GM13977 (cell line): ENCODE measurements at regions not wholly inside any gene's neighbourhood (a gene's known extent, or its start where the extent isn't known, plus 50 kb on each side); places are given as distances from the start of the nearest gene placed in this dataset.
A peak's percentile ranks its signal among the peaks of the same experiment; 100 is the strongest.
"Not testable (repeated sequence)": the region's sequence is repeated elsewhere in the genome, so short reads cannot be mapped to it uniquely, and the experiment has no call there.

Experiments used
- DNase-seq: peaks from one replicate; pipeline ENCODE4 v3.0.0; 2012; ENCODE audit warnings: low spot score
- in situ Hi-C: fragments of 300-500 bp; cut with MboI; formaldehyde crosslinking; loops from one replicate; pipeline ENCODE4 v1.12.0; 2022; ENCODE audit warnings: low sequenced_read_pairs, low pct_unique_long_range_greater_than_20kb, mixed read lengths, inconsistent platforms; ENCODE audit not compliant: unreplicated experiment
- TF ChIP-seq, protein P1 (sequence below): IDR thresholded peaks from 2 replicates; pipeline ENCODE4 v1.5.1; 2012; ENCODE audit warnings: mild to moderate bottlenecking, control low read depth; ENCODE audit not compliant: insufficient read depth; ENCODE audit errors: extremely low read depth, missing control alignments

GRCh38 chr6:125377621-125378020, 75.9 kb upstream of the HDDC2 start:
- TF ChIP-seq, protein P1, sequence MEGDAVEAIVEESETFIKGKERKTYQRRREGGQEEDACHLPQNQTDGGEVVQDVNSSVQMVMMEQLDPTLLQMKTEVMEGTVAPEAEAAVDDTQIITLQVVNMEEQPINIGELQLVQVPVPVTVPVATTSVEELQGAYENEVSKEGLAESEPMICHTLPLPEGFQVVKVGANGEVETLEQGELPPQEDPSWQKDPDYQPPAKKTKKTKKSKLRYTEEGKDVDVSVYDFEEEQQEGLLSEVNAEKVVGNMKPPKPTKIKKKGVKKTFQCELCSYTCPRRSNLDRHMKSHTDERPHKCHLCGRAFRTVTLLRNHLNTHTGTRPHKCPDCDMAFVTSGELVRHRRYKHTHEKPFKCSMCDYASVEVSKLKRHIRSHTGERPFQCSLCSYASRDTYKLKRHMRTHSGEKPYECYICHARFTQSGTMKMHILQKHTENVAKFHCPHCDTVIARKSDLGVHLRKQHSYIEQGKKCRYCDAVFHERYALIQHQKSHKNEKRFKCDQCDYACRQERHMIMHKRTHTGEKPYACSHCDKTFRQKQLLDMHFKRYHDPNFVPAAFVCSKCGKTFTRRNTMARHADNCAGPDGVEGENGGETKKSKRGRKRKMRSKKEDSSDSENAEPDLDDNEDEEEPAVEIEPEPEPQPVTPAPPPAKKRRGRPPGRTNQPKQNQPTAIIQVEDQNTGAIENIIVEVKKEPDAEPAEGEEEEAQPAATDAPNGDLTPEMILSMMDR: no peak
- in situ Hi-C loops: no loop called here
- DNase-seq: no peak

DNA sequence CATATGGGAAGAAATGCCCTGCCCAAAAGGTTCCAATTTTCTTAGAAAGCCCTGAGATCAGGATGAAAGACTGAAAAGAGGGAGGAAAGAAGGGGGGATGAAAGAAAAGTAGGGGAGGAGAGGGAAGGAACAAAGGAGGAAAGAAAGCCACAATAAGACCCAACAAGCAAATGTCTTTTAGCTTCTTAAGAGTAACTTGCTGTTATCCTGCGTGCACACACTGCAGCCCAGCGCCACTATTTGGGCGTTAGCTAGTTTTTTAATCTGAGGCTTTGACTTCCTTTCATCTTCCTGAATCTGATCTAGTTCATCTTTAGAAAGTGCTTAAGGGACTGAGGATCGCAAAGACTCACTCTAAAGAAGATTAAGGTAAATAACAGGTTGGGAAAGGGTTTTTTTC, 77.4 kb upstream of the HDDC2 start:
- no peak for DNase-seq
- in situ Hi-C loops: no loop called here
- TF ChIP-seq, protein P1: no peak

DNA sequence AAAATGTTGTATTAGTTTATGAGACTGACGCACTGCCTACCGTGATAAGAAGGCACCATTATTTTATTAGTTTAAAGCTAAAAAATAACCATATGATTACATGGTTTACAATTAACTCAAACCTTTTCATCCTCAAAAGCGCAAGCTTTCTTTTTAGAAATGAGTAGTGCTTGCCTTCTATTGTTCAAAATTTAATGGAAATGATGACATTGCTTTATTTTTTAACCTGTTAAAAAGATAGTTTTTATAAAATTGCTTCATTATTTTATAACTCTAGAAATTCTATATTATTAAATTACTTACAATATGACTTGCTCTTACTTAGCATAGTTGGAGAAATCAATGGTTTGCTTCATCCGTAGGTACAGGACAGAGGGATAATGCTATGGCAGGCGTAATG, 78.7 kb upstream of the HDDC2 start:
- in situ Hi-C loops: no loop called here
- DNase-seq: no peak
- TF ChIP-seq, protein P1: no peak

- DNase-seq, in situ Hi-C loops: not testable (repeated sequence)
Observed at GRCh38 chr6:125386337-125386736, 84.6 kb upstream of the HDDC2 start.

DNA sequence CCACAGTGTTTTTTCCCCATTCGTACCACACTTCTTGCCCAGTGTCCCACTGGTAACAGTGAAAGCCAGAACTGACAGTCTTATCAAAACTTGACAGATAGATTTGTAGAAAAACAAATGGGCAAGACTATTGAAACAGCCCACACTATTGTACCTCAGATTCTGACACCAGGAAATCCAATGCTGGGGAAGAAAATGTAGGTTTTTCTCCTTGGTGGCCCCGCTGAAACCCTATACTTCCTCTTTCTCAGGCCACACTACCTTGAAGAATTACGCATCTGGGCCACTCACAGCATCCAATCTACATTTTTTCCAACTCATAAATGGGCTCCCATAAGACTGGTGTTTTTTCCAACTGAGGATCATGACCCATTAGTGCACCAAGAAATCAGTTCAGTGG, 90.9 kb upstream of the HDDC2 start:
- peak; percentile 11 for DNase-seq
- in situ Hi-C loops: no loop called here
- TF ChIP-seq, protein P1: no peak

DNA sequence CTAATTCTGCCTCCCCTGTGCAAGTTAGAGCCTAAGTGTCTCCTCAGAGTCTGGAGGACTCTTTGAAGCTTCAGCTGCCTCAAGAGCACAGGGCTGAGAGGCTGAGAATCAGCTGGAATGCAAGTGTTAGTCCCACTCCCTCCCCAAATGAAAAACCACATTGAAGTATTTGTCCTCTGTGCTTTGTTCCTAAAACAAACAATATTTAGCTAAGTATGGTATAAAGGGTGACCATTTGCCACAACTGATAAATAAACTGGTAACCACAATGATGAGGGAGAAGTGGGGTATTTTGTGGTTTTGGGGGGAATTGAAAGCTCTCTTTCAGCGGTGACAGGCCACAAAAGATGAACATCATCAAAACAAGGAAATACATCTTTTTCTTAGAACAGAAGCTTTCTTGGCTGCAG, 91.7 kb upstream of the HDDC2 start:
- in situ Hi-C loops: no loop called here
- TF ChIP-seq, protein P1: no peak

GRCh38 chr6:125406741-125407140, 105.0 kb upstream of the HDDC2 start:
- in situ Hi-C loops: no loop called here
- TF ChIP-seq, protein P1: no peak
- no peak for DNase-seq

More for the DNA sequence above, 91.7 kb upstream of the HDDC2 start:
- DNase-seq: peak; percentile 20
